ENCODE measurements at regions not wholly inside any gene's neighbourhood (a gene's known extent, or its start where the extent isn't known, plus 50 kb on each side); places are given as distances from the start of the nearest gene placed in this dataset.
"Not testable (repeated sequence)": the region's sequence is repeated elsewhere in the genome, so short reads cannot be mapped to it uniquely, and the experiment has no call there.

DNA sequence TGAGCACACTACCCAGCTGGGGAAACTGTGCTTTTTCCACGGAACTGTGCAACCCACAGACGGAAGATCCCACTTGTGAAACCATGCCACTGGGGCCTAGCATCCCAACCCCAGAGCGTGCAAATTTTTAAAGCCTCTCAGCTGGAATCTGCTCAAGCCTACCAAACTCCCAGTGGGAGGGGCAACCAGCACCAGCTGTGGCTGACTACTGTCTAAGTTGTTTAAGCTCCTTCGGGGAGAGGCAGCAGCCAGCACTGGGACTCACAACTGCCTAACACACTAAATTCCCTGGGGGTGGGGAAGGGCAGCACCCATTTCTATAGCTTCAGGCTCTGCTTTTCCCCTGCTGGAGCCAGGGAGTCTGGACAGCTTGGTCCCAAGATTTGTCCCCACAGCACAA lies 287.6 kb upstream of the MSX2 start:
- DNase-seq (no peak), ATAC-seq (no peak)

DNA sequence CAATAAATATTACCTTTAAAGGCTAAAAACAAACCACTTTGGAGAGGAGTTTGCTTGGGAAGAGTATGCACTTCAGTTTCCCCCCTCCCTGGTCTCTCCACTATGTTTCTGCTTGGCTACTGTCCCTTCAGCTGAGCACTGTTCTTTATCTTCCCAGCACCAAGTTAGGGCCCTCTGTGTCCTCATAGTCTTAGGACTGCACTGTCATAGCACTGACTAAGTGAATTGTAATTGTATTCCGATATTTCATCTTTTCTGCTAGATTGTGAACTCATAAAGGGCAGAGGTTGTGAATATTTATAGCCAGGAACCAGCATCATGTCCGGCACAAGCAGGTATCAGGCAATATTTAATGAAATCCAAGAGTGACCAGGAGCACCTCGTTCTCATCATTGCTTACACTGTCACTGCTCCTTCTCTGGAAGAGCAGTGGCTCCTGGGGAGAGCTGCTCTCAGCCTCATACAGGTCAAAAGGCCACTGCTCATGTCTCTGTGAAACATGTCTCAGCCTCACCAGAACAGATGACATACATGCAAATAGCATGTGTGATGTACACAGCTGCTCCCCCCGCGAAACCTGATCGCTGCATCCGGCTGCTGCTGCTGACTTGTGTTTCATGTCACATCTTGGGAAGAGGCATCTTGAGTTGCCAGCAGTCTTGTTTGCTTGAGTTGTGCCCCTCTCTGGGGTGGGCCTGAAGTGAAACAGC lies 279.7 kb upstream of the MSX2 start:
- ATAC-seq (no peak), DNase-seq (no peak)

GRCh38 chr5:174446446-174446845 lies 277.9 kb upstream of the MSX2 start:
- no peak for ATAC-seq
- DNase-seq, result no peak

DNA sequence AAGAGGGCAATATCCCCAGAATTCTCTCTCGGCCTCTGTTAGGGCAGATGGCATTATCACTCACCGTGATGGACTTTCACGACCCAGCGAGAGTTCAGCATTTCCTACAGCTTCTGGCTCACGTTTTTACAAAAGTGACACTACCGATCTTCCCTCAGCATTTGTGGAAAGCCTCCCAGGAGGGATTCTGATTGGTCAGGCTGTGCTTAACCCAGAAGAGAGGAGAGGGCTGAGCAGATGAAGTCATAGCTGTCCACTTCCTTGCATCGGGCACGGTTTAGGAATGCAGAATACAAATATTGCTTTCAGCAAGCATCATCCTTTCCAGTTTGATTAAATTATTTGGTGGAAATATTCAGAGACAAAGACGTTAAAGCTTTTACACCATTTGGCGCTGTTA lies 277.4 kb upstream of the MSX2 start:
- DNase-seq (no peak), ATAC-seq (no peak)

DNA sequence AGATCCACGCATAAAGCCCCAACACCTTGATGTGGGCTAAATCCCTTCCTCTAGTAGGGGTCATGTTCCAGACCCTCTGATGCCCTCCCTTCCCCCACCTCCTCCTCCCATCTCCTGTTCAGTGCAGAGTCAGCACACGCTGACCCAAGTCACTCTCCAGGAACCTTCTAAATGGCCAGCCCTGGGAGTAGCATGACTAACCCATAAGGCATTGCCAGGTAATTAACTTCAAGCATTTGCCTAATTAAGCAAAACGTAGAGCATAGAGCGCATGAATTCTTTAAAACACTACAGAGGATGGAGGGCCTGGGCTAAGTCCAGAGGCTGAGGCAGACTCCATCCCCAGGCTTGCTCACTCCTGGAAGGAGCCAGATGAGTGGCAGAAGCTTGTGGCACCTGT lies 276.3 kb upstream of the MSX2 start:
- DNase-seq, result no peak
- no peak for ATAC-seq

DNA sequence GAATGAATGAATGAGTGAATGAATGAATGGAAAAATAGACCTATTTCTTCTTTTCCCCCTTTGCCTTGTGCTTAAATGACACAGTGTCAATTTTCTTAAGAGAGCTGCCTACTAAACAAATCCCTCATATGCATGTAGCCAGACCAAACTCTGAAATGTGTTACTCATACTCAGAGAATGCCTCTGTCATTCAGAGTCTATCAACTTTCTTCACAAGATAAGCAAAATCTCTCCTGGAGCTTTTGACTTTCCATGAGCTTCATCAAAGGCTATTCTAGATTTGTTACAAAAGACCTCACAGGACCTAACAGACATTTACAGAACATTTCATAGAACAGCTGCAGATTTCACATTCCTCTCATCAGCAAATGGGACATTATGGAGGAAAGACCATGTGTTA lies 275.7 kb upstream of the MSX2 start:
- no peak for ATAC-seq
- DNase-seq, result no peak

DNA sequence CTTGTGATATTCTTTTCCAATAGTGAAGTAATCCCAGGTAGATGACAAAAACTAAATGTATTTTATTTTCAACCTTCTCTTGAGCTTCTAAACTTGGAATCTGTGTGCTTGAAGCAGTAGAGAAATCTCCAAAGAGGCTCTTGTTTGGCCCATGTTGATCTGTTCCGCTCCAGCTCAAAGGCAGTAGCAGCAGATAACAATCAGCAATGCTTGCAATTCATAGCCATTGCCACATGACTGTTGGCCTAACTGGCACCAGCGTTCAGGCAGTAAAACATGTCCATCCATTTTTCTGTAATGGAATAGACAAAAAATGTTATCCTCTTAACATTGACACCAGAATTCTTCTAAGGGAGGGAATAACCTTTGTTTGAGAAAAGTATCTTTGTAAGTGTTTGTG lies 270.7 kb upstream of the MSX2 start:
- ATAC-seq (no peak), DNase-seq (no peak)

DNA sequence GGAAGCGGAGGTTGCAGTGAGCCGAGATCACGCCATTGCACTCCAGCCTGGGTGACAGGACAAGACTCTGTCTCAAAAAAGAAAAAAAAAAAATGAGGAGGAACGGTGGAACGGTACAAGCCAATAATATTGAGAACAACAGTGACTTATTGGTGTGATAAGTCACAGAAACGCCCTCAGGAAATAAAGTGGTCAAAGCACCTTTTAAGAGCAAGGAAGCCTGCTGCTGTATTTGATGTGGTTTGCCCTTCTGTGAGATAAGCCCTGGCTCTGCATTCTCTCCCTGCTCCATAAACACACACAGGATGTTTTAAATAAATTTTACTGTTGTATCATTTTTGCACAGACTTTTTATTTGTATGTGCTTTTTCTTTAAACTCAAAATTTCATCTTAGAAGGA lies 269.9 kb upstream of the MSX2 start:
- ATAC-seq (no peak), DNase-seq (no peak)

DNA sequence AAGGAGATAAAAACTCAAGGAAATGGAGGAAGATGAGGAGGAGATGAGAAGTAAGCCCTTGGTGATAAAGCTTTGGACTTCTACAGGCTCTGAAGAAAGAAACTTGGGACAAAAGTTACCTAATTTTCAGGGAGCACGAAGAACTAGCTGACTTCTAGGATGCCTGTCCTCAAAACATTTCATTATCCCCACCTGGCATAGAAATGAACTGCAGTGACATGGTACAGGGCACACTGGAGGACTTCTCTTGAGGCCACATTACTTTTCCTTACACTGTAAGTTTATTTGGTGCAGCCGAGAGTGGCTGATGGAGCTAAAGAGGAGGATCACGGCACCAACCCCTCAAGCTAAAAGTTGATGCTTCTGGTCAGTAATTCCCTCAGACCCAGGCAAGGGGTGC lies 269.5 kb upstream of the MSX2 start:
- DNase-seq (no peak), ATAC-seq (no peak)

- DNase-seq (no peak), ATAC-seq (no peak)
These were observed 269.1 kb upstream of the MSX2 start for GRCh38 chr5:174455301-174455700.

DNA sequence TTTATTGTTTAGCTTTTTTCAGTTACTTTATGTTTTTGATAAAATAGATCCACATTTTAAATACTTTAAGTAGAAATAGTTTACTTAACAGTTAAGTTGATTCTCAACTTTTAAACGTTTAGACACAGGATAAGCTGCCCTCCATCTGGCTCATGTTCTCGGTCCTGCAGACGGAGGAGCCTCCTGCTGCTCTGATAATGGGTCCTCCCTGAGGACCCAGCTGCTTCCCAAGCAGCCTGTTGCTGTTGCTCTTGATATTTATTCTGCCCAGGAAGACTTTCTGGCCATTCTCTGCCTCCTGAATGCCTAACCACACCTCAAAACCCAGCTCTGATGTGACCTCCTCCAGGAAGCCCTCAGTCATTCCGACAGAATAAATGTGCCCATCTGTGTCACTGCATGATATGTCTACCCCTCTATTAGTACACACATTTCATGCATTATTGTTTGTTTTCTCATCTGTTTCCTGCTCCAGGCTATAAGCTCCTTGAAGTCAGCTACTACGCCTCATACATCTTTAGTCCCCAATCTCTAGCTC lies 267.2 kb upstream of the MSX2 start:
- no peak for DNase-seq
- ATAC-seq, result no peak

DNA sequence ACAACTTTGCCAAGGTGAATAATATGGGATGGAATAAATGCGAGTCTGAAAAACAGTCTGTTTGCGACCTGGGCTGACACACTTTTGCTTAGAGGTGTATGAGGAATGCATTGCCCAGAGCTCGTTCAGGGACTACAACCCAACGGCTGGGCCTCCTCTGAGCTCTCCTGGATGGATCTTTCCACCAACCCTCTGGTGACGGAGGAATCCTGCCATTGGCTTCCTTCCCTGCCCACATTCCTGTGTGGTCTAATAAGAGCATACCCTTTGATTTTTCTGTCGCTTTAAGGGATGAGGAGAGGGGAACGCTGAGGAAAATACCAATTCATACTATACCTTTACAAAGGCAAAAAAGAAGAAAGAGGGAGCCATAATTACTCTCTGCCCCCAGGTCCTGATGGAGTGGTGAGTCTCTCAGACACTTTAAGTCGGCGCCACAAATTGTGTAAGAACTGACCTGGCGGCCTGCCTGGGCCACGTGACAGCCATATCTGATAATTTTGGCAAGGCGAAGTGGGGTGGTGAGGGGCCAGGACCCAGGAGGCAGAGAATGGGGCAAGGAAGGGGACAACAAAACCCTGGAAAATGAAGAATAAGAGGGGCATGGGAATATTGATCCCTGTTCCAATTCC lies 265.2 kb upstream of the MSX2 start:
- DNase-seq (no peak), ATAC-seq (no peak)

- no peak for ATAC-seq
- DNase-seq, result no peak
These were observed 264.4 kb upstream of the MSX2 start for GRCh38 chr5:174459832-174460448.

GRCh38 chr5:174462129-174462528 lies 262.3 kb upstream of the MSX2 start:
- ATAC-seq (no peak), DNase-seq (no peak)

GRCh38 chr5:174464504-174465165 lies 259.7 kb upstream of the MSX2 start:
- DNase-seq, result no peak

GRCh38 chr5:174471528-174471927 lies 252.9 kb upstream of the MSX2 start:
- ATAC-seq, result not testable (repeated sequence)

More at GRCh38 chr5:174464504-174465165, 259.7 kb upstream of the MSX2 start:
- ATAC-seq, result no peak

DNA sequence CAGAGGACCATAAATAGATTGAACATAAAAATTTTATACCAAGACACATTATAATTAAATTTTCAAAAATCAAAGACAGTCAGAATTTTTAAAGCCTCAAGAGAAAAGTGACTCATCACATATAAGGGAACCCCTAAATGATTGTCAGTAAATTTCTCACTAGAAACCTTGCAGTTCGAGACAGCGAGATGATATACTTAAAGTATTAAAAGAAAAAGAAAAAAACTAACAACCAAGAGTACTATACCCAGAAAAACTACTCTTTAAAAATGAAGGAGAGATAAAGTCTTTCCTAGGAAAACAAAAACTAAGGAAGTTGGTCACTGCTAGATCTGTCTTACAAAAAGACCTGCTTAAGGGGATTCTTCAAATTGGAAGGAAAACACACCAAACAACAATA lies 251.4 kb upstream of the MSX2 start:
- ATAC-seq, result no peak

More at GRCh38 chr5:174471528-174471927, 252.9 kb upstream of the MSX2 start:
- DNase-seq, result not testable (repeated sequence)

DNA sequence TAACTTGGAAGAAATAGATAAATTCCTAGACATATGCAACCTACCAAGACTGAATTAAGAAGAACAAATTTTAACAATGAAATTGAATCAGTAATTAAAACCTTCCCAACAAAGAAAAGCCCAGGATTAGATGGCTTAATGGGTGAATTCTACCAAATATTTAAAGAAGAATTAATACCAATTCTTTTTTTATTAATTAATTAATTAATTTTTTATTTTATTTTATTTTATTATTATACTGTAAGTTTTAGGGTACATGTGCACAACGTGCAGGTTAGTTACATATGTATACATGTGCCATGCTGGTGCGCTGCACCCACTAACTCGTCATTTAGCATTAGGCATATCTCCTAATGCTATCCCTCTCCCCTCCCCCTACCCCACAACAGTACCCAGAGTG lies 248.4 kb upstream of the MSX2 start:
- ATAC-seq, DNase-seq: not testable (repeated sequence)

More for the DNA sequence above, 251.4 kb upstream of the MSX2 start:
- no peak for DNase-seq

DNA sequence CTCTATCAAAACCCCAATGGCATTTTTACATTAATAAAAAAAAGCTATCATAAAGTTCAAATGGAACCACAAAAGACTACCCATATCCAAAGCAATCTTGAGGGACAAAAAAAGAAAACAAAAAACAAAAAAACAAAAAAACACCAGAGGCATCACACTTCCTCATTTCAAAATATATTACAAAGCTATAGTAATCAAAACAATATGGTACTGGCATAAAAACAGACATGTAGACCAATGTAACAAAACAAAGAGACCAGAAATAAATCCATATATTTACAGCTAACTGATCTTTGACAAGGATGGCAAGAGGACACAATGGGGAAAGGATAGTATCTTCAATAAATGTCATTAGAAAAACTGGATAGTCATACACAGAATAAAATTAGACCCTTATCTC lies 245.1 kb upstream of the MSX2 start:
- ATAC-seq (no peak), DNase-seq (no peak)

DNA sequence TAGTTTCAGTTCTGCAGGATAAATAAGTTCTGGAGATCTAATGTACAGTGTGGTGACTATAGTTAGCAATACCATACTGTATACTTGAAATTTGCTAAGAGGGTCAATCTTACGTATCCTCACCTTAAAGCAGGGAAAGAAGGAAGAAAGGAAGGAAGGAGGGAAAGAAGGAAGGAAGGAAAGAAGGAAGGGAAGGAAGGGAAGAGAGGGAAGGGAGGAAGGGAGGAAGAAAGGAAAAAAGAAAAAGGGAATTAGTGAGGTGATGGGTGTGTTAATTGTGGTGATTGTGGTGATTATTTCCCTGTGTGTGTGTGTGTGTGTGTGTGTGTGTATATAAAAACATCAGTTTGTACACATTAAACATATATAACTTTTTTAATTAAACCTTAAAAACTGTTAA lies 242.6 kb upstream of the MSX2 start:
- ATAC-seq (no peak), DNase-seq (no peak)

GRCh38 chr5:174482607-174483024 lies 241.8 kb upstream of the MSX2 start:
- no peak for ATAC-seq

DNA sequence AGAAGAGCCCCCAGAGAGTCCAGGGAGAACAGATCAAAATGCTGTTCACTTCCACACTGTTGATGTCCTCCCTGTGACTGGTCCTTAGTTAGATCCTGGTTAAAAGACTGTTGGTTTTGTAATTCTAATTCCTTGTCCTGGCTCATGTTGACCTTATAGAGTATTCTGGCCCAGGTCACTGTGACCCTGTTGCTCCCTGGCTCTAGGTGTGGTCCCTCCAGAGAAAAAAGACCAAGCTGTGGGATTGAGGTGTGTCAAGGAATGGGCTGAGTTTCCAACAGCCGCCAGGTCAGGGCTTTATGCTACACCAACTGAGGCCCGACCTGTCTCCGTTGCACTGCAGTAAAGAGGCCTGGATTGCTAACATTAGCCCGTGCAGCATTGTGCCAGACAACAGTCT lies 241.0 kb upstream of the MSX2 start:
- no peak for ATAC-seq

More at GRCh38 chr5:174482607-174483024, 241.8 kb upstream of the MSX2 start:
- DNase-seq, result no peak

GRCh38 chr5:174489215-174489614 lies 235.2 kb upstream of the MSX2 start:
- no peak for DNase-seq
- no peak for ATAC-seq

More for the DNA sequence above, 241.0 kb upstream of the MSX2 start:
- no peak for DNase-seq

Data from stimulated activated naive CD8-positive, alpha-beta T cell treated with anti-CD3 and anti-CD28 coated beads, Interleukin-15, Interleukin-2, amounts not matched to agents 100 U/mL and 50 U/mL, for 24 hours (primary cell).